Esophagus muscularis mucosa (tissue), 4 donors: ENCODE measurements at regions not wholly inside any gene's neighbourhood (a gene's known extent, or its start where the extent isn't known, plus 50 kb on each side); places are given as distances from the start of the nearest gene placed in this dataset.

Source experiments
- DNase-seq: peaks from one replicate; pipeline ENCODE4 v3.0.0-alpha.2; 2017; ENCODE audit errors: extremely low spot score
- H3K27ac ChIP-seq, 4 donors: fragments of 200-600 bp; sonication (generic); replicated peaks in 1 of 4; 1 replicate in 3 of 4; 2 replicates in 1 of 4; pipeline ENCODE4 v1.5.1; 2016 to 2019; ENCODE audit warnings: mild to moderate bottlenecking in 1 of 4
- H3K27me3 ChIP-seq, 4 donors: fragments of 200-600 bp; sonication (generic); one replicate each; pipeline versions ENCODE4 v1.5.1 to v1.6.0; 2016 to 2019
- H3K36me3 ChIP-seq, 4 donors: fragments of 200-600 bp; sonication (generic); one replicate each; pipeline ENCODE4 v1.5.1; 2016 to 2019
- H3K4me1 ChIP-seq, 4 donors: fragments of 200-600 bp; sonication (generic); one replicate each; pipeline ENCODE4 v1.5.1; 2016 to 2019
- H3K4me3 ChIP-seq, 4 donors: fragments of 200-600 bp; sonication (generic); 1 replicate in 2 of 4; 2 replicates in 2 of 4; pipeline ENCODE4 v1.5.1; 2016 to 2019; ENCODE audit warnings: mild to moderate bottlenecking in 4 of 4, moderate library complexity in 1 of 4
- H3K9me3 ChIP-seq, 4 donors: fragments of 200-600 bp; sonication (generic); 1 replicate in 3 of 4; 2 replicates in 1 of 4; pipeline ENCODE4 v1.5.1; 2016 to 2019
- CTCF ChIP-seq, 3 experiments: fragments of 200-600 bp in 2 of 3; fragments of 450-650 bp in 1 of 3; sonication (generic) in 2 of 3; IDR thresholded peaks; one replicate each; pipeline ENCODE4 v1.5.1; 2017 to 2019; ENCODE audit warnings: antibody characterized with exemption in 3 of 3, mild to moderate bottlenecking in 2 of 3, moderate library complexity in 1 of 3
- EP300 ChIP-seq: sonication (generic); formaldehyde crosslinking; IDR thresholded peaks from one replicate; pipeline ENCODE4 v1.6.1; 2017; ENCODE audit warnings: antibody characterized with exemption
- POLR2A ChIP-seq: fragments of 450-650 bp; IDR thresholded peaks from one replicate; pipeline ENCODE4 v1.6.1; 2017; ENCODE audit warnings: antibody characterized with exemption, moderate library complexity, mild to moderate bottlenecking, low read depth
- POLR2AphosphoS5 ChIP-seq, 2 donors: sonication (generic); formaldehyde crosslinking; IDR thresholded peaks; one replicate each; pipeline ENCODE4 v1.6.1; 2017; ENCODE audit warnings: antibody characterized with exemption in 2 of 2
- WGBS: methylation state at CpG from one replicate; pipeline ENCODE4 v1.1.5; 2018; 5-methylcytosine and 5-hydroxymethylcytosine counted together
- intact Hi-C: fragments of 100-400 bp; cut with DNase I; formaldehyde crosslinking; loops from one replicate; pipeline ENCODE4 v1.15.1; 2023

GRCh38 chr6:168386973-168387372, 54.0 kb upstream of the SMOC2 start:
- no peak overlapping the region for H3K27ac ChIP-seq
- TF ChIP-seq EP300 (no peak), CTCF (IDR thresholded peaks at IDR 0.05) (no peak), POLR2AphosphoS5 (IDR thresholded peaks at IDR 0.05) (no peak), POLR2A (no peak)
- DNase-seq = no peak
- 95% methylated on average over 9 of the region's 9 CpGs for WGBS
- intact Hi-C loops = no loop called here
- H3K36me3 ChIP-seq = no peaks in the 10 kb centered on the region
- no peaks in the 10 kb centered on the region for H3K9me3 ChIP-seq
- H3K4me3 ChIP-seq = no peak overlapping the region
- H3K4me1 ChIP-seq = peaks cover 0 to 18% (median 7%) of the 10 kb centered on the region in 4 donors
- peaks cover 0 to 10% (median 0%) of the 10 kb centered on the region in 4 donors for H3K27me3 ChIP-seq

GRCh38 chr6:168387426-168387825, 53.6 kb upstream of the SMOC2 start:
- Histone ChIP-seq H3K27ac (no peak overlapping the region), H3K4me3 (no peak overlapping the region), H3K9me3 (no peaks in the 10 kb centered on the region), H3K27me3 (peaks cover 0 to 10% (median 0%) of the 10 kb centered on the region in 4 donors), H3K36me3 (no peaks in the 10 kb centered on the region), H3K4me1 (peaks cover 0 to 18% (median 7%) of the 10 kb centered on the region in 4 donors)
- WGBS = 87% methylated on average over 10 of the region's 10 CpGs
- TF ChIP-seq POLR2A (no peak), POLR2AphosphoS5 (IDR thresholded peaks at IDR 0.05) (no peak), CTCF (IDR thresholded peaks at IDR 0.05) (no peak), EP300 (no peak)
- no peak for DNase-seq
- intact Hi-C loops = no loop called here

GRCh38 chr6:168387911-168388310, 53.1 kb upstream of the SMOC2 start:
- DNase-seq = no peak
- WGBS = 80% methylated on average over 18 of the region's 18 CpGs

GRCh38 chr6:168388641-168389633, 52.0 kb upstream of the SMOC2 start:
- H3K27ac ChIP-seq = no peak overlapping the region
- DNase-seq = no peak
- H3K9me3 ChIP-seq = no peaks in the 10 kb centered on the region
- no peak for TF ChIP-seq CTCF (IDR thresholded peaks at IDR 0.05)
- no peak for TF ChIP-seq POLR2AphosphoS5 (IDR thresholded peaks at IDR 0.05)
- TF ChIP-seq EP300 = no peak
- TF ChIP-seq POLR2A = no peak
- H3K4me3 ChIP-seq = no peak overlapping the region
- H3K36me3 ChIP-seq = no peaks in the 10 kb centered on the region
- 88% methylated on average over 25 of the region's 32 CpGs for WGBS
- H3K27me3 ChIP-seq = peaks cover 0 to 10% (median 0%) of the 10 kb centered on the region in 4 donors
- intact Hi-C loops = no loop called here
- peaks cover 0 to 16% (median 7%) of the 10 kb centered on the region in 4 donors for H3K4me1 ChIP-seq

More at GRCh38 chr6:168387911-168388310, 53.1 kb upstream of the SMOC2 start:
- Histone ChIP-seq H3K36me3 (no peaks in the 10 kb centered on the region), H3K4me1 (peaks cover 0 to 18% (median 7%) of the 10 kb centered on the region in 4 donors), H3K27me3 (peaks cover 0 to 10% (median 0%) of the 10 kb centered on the region in 4 donors), H3K4me3 (no peak overlapping the region), H3K9me3 (no peaks in the 10 kb centered on the region), H3K27ac (no peak overlapping the region)
- TF ChIP-seq POLR2AphosphoS5 (IDR thresholded peaks at IDR 0.05) (no peak), EP300 (no peak), POLR2A (no peak), CTCF (IDR thresholded peaks at IDR 0.05) (no peak)
- intact Hi-C loops = no loop called here
